Calu3 (cell line): ENCODE measurements at regions not wholly inside any gene's neighbourhood (a gene's known extent, or its start where the extent isn't known, plus 50 kb on each side); places are given as distances from the start of the nearest gene placed in this dataset.

Source experiments
- BruUV-seq: library from RNA; stranded (reverse); fragments of 400-500 nt; replicated peaks from 2 replicates; lab custom pipeline; 2021; lab: Mats Ljungman, UMichigan
- CTCF ChIA-PET: fragments of 300-600 bp; sonication (Branson Sonifier 250); formaldehyde crosslinking; loops from one replicate; lab custom pipeline; 2022; ENCODE audit warnings: antibody characterized with exemption; lab: Charles Lee
- DNase-seq: peaks from one replicate; pipeline ENCODE4 v3.0.0; 2022
- H3K27ac Mint-ChIP-seq: one replicate; pipeline ENCODE4 v1.8.0; 2022; ENCODE audit warnings: mixed read lengths; ENCODE audit not compliant: unreplicated experiment
- H3K27me3 Mint-ChIP-seq: one replicate; pipeline ENCODE4 v1.8.0; 2022; ENCODE audit warnings: mixed read lengths; ENCODE audit not compliant: unreplicated experiment
- H3K36me3 Mint-ChIP-seq: one replicate; pipeline ENCODE4 v1.8.0; 2022; ENCODE audit warnings: mild to moderate bottlenecking, moderate library complexity, mixed read lengths; ENCODE audit not compliant: insufficient read depth, unreplicated experiment
- H3K4me1 Mint-ChIP-seq: one replicate; pipeline ENCODE4 v1.8.0; 2022; ENCODE audit warnings: mild to moderate bottlenecking, low read depth, mixed read lengths; ENCODE audit not compliant: unreplicated experiment
- H3K4me3 Mint-ChIP-seq: one replicate; pipeline ENCODE4 v1.8.0; 2022; ENCODE audit warnings: mild to moderate bottlenecking, low read depth, moderate library complexity, mixed read lengths; ENCODE audit not compliant: unreplicated experiment
- H3K9me3 Mint-ChIP-seq: one replicate; pipeline ENCODE4 v1.8.0; 2022; ENCODE audit warnings: low read depth, mixed read lengths; ENCODE audit not compliant: unreplicated experiment
- CTCF ChIP-seq: fragments of 200-600 bp; IDR thresholded peaks from one replicate; pipeline ENCODE4 v1.8.0; 2022; ENCODE audit warnings: antibody characterized with exemption; ENCODE audit not compliant: unreplicated experiment
- intact Hi-C: fragments of 100-400 bp; cut with micrococcal nuclease; formaldehyde crosslinking; loops from one replicate; pipeline ENCODE4 v1.10.0; 2022; ENCODE audit not compliant: unreplicated experiment

GRCh38 chr10:121420006-121420405 is 178.2 kb downstream of the FGFR2 start:
- no peak for TF ChIP-seq CTCF
- Mint-ChIP-seq H3K4me1 (peaks cover 17% of the 10 kb centered on the region), H3K9me3 (no peaks in the 10 kb centered on the region), H3K27me3 (no peaks in the 10 kb centered on the region), H3K27ac (no peak overlapping the region), H3K4me3 (no peak overlapping the region), H3K36me3 (no peaks in the 10 kb centered on the region)
- intact Hi-C loops, result no loop called here
- no peak for DNase-seq
- BruUV-seq, result no TSS peak
- CTCF ChIA-PET, result interaction anchor here (0.7 kb wide), 1 partner anchor 176 kb away, joined by 3 read pairs; no protein-coding TSS in a partner anchor

GRCh38 chr10:121422096-121422495 is 176.1 kb downstream of the FGFR2 start:
- Mint-ChIP-seq H3K27me3 (no peaks in the 10 kb centered on the region), H3K36me3 (no peaks in the 10 kb centered on the region), H3K4me1 (peaks cover 17% of the 10 kb centered on the region), H3K27ac (no peak overlapping the region), H3K9me3 (no peaks in the 10 kb centered on the region), H3K4me3 (no peak overlapping the region)
- CTCF ChIA-PET, result no interaction called here
- no peak for DNase-seq
- BruUV-seq, result no TSS peak
- no peak for TF ChIP-seq CTCF
- intact Hi-C loops, result no loop called here

GRCh38 chr10:121425623-121426022 is 172.6 kb downstream of the FGFR2 start:
- Mint-ChIP-seq H3K4me1 (no peaks in the 10 kb centered on the region), H3K9me3 (no peaks in the 10 kb centered on the region), H3K36me3 (no peaks in the 10 kb centered on the region), H3K27ac (no peak overlapping the region), H3K4me3 (no peak overlapping the region), H3K27me3 (no peaks in the 10 kb centered on the region)
- CTCF ChIA-PET, result no interaction called here
- no TSS peak for BruUV-seq
- intact Hi-C loops, result no loop called here
- no peak for TF ChIP-seq CTCF
- no peak for DNase-seq

- no peak for TF ChIP-seq CTCF
- Mint-ChIP-seq H3K27ac (no peak overlapping the region), H3K4me1 (no peaks in the 10 kb centered on the region), H3K9me3 (no peaks in the 10 kb centered on the region), H3K4me3 (no peak overlapping the region), H3K36me3 (no peaks in the 10 kb centered on the region), H3K27me3 (no peaks in the 10 kb centered on the region)
- intact Hi-C loops, result no loop called here
- no peak for DNase-seq
- CTCF ChIA-PET, result no interaction called here
- BruUV-seq, result no TSS peak
Measured at GRCh38 chr10:121426307-121426706, 171.9 kb downstream of the FGFR2 start.
